ENCODE measurements at regions not wholly inside any gene's neighbourhood (a gene's known extent, or its start where the extent isn't known, plus 50 kb on each side); places are given as distances from the start of the nearest gene placed in this dataset.

DNA sequence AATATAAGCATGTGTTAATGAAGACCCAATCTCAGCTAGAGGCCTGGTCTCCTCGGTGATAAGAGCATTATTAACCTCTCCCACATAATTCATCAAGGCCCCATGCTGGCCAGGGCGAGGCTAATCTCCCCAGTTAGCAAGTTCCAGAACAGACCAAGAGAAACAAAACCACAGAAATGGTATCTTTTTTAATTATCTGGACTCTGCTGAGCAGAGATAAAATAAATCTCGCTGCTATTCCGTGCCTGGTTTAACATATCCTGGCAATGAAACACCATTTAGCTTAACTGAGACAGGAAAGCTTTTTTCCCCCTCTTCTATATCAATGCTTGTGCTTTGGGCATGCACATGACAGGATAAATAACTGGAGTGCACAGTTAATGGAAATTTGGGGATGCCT lies 72.5 kb upstream of the ARHGEF3 start:
- FAIRE-seq = no peak
- POLR2A ChIA-PET = no interaction called here

GRCh38 chr3:56870436-56870835 lies 68.7 kb upstream of the ARHGEF3 start:
- Histone ChIP-seq H3K4me1 (no peaks in the 10 kb centered on the region), H3K27ac (no peak overlapping the region), H3K4me3 (no peak overlapping the region), H3K9me3 (no peaks in the 10 kb centered on the region), H3K4me2 (no peak overlapping the region)
- POLR2A ChIA-PET = no interaction called here
- DNase-seq (ENCODE audit: low read depth in 1 of 2, low spot score in 1 of 2) (no peak), ATAC-seq (no peak), FAIRE-seq (no peak)
- 72% methylated on average over 1 of the region's 1 CpG for WGBS (ENCODE audit: missing lambda C conversion rate)
- CTCF ChIA-PET = interaction anchor here (0.6 kb wide), 1 partner anchor 51 kb away, joined by 3 read pairs; no protein-coding TSS in a partner anchor
- TF ChIP-seq CEBPB (IDR thresholded peaks at IDR 0.05) (no peak), KDM5A (IDR thresholded peaks at IDR 0.05) (no peak), EP300 (IDR thresholded peaks at IDR 0.05) (no peak), HOXA7 (CRISPR knock-in tag; IDR thresholded peaks at IDR 0.05) (no peak), REST (IDR thresholded peaks at IDR 0.05) (no peak), RARB (CRISPR knock-in tag; IDR thresholded peaks at IDR 0.05) (no peak), TP53 (CRISPR knock-in tag; IDR thresholded peaks at IDR 0.05) (no peak), FOSB (CRISPR knock-in tag; IDR thresholded peaks at IDR 0.05) (no peak), NPAS2 (CRISPR knock-in tag; IDR thresholded peaks at IDR 0.05; ENCODE audit: borderline replicate concordance) (no peak), EHF (CRISPR knock-in tag; IDR thresholded peaks at IDR 0.05) (no peak), SREBF2 (IDR thresholded peaks at IDR 0.05) (no peak), PHF8 (IDR thresholded peaks at IDR 0.05; ENCODE audit: borderline replicate concordance, low read depth) (no peak), NR3C1 (IDR thresholded peaks at IDR 0.05) (no peak), ZFP36 (IDR thresholded peaks at IDR 0.05; ENCODE audit: borderline replicate concordance, partially characterized antibody) (no peak), HES2 (IDR thresholded peaks at IDR 0.05) (no peak), BCL3 (IDR thresholded peaks at IDR 0.05) (no peak), HDAC2 (IDR thresholded peaks at IDR 0.05) (no peak)
- TF ChIP-seq, protein P1, sequence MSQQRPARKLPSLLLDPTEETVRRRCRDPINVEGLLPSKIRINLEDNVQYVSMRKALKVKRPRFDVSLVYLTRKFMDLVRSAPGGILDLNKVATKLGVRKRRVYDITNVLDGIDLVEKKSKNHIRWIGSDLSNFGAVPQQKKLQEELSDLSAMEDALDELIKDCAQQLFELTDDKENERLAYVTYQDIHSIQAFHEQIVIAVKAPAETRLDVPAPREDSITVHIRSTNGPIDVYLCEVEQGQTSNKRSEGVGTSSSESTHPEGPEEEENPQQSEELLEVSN (IDR thresholded peaks at IDR 0.05; ENCODE audit: borderline replicate concordance, low read depth) = no peak

More for the DNA sequence above, 72.5 kb upstream of the ARHGEF3 start:
- 77% methylated on average over 4 of the region's 4 CpGs for WGBS (ENCODE audit: missing lambda C conversion rate)
- no peaks in the 10 kb centered on the region for H3K4me1 ChIP-seq
- no peak overlapping the region for H3K27ac ChIP-seq
- TF ChIP-seq SREBF2 (IDR thresholded peaks at IDR 0.05) (no peak), FOXS1 (CRISPR knock-in tag; IDR thresholded peaks at IDR 0.05) (no peak), HOXB13 (CRISPR knock-in tag; IDR thresholded peaks at IDR 0.05; ENCODE audit: low read depth) (no peak), FOSB (CRISPR knock-in tag; IDR thresholded peaks at IDR 0.05) (no peak), ELK1 (IDR thresholded peaks at IDR 0.05; ENCODE audit: low read depth, low read length) (no peak), KDM1A (IDR thresholded peaks at IDR 0.05; ENCODE audit: low read depth) (no peak), FOSL2 (IDR thresholded peaks at IDR 0.05) (no peak), FOSL2 (CRISPR knock-in tag; IDR thresholded peaks at IDR 0.05) (no peak), REST (IDR thresholded peaks at IDR 0.05) (no peak), HEYL (CRISPR knock-in tag; IDR thresholded peaks at IDR 0.05) (no peak)
- no peaks in the 10 kb centered on the region for H3K9me3 ChIP-seq
- H3K4me2 ChIP-seq = no peak overlapping the region
- no peak overlapping the region for H3K4me3 ChIP-seq
- no peak for ATAC-seq
- CTCF ChIA-PET = interaction anchor here (0.8 kb wide), 1 partner anchor 75 kb away, joined by 3 read pairs; no protein-coding TSS in a partner anchor
- no peak for DNase-seq (ENCODE audit: low read depth in 1 of 2, low spot score in 1 of 2)
